CD4-positive, CD25-positive, alpha-beta regulatory T cell (primary cell): ENCODE measurements at regions not wholly inside any gene's neighbourhood (a gene's known extent, or its start where the extent isn't known, plus 50 kb on each side); places are given as distances from the start of the nearest gene placed in this dataset.

ENCODE experiments used
- ATAC-seq, 2 donors: fragments of 150-1000 bp; cut with Tn5 transposase; one replicate each; pipeline ENCODE4 v1.10.0; 2021; ENCODE audit warnings: low read depth in 2 of 2, moderate number of reproducible peaks in 2 of 2, moderate library complexity in 1 of 2
- DNase-seq, 3 donors: peaks; one replicate each; pipeline versions ENCODE4 v3.0.0 to v3.0.0-alpha.2; 2012 to 2022; ENCODE audit warnings: mixed read lengths in 1 of 3
- H3K27ac ChIP-seq: one replicate; pipeline ENCODE4 v1.7.0; 2013; ENCODE audit warnings: mild to moderate bottlenecking, low read length; ENCODE audit not compliant: insufficient read depth, poor library complexity, severe bottlenecking
- H3K27me3 ChIP-seq: one replicate; pipeline ENCODE4 v1.7.0; 2013; ENCODE audit warnings: low read length; ENCODE audit not compliant: control insufficient read depth, insufficient read depth
- H3K36me3 ChIP-seq: one replicate; pipeline ENCODE4 v1.7.0; 2013; ENCODE audit warnings: mild to moderate bottlenecking, low read length, moderate library complexity; ENCODE audit not compliant: control insufficient read depth, insufficient read depth
- H3K4me1 ChIP-seq: 2 replicates; pipeline ENCODE4 v1.7.0; 2013; ENCODE audit warnings: mild to moderate bottlenecking, low read length; ENCODE audit not compliant: insufficient read depth, control insufficient read depth, poor library complexity, severe bottlenecking
- H3K4me3 ChIP-seq: one replicate; pipeline ENCODE4 v1.7.0; 2013; ENCODE audit warnings: low read depth, mild to moderate bottlenecking, low read length, moderate library complexity
- H3K9me3 ChIP-seq, 2 experiments: 1 replicate in 1 of 2; 2 replicates in 1 of 2; pipeline ENCODE4 v1.7.0; 2013; ENCODE audit warnings: low read length in 2 of 2, mild to moderate bottlenecking in 1 of 2, moderate library complexity in 1 of 2; ENCODE audit not compliant: control insufficient read depth in 2 of 2
- H3K27ac Mint-ChIP-seq, 3 donors: one replicate each; pipeline ENCODE4 v1.8.0; 2020 to 2022; ENCODE audit warnings: mild to moderate bottlenecking in 3 of 3, mixed read lengths in 3 of 3, moderate library complexity in 2 of 3
- H3K27me3 Mint-ChIP-seq: one replicate; pipeline ENCODE4 v1.8.0; 2022; ENCODE audit warnings: mild to moderate bottlenecking, mixed read lengths
- H3K36me3 Mint-ChIP-seq: one replicate; pipeline ENCODE4 v1.8.0; 2020; ENCODE audit warnings: mixed read lengths
- H3K4me1 Mint-ChIP-seq, 4 donors: one replicate each; pipeline ENCODE4 v1.8.0; 2020 to 2022; ENCODE audit warnings: mixed read lengths in 4 of 4, mild to moderate bottlenecking in 1 of 4
- H3K4me3 Mint-ChIP-seq, 4 donors: one replicate each; pipeline ENCODE4 v1.8.0; 2020 to 2022; ENCODE audit warnings: mild to moderate bottlenecking in 4 of 4, mixed read lengths in 4 of 4, moderate library complexity in 3 of 4
- H3K9me3 Mint-ChIP-seq, 7 donors: one replicate each; pipeline ENCODE4 v1.8.0; 2020 to 2022; ENCODE audit warnings: mixed read lengths in 7 of 7, mild to moderate bottlenecking in 3 of 7, moderate library complexity in 2 of 7

DNA sequence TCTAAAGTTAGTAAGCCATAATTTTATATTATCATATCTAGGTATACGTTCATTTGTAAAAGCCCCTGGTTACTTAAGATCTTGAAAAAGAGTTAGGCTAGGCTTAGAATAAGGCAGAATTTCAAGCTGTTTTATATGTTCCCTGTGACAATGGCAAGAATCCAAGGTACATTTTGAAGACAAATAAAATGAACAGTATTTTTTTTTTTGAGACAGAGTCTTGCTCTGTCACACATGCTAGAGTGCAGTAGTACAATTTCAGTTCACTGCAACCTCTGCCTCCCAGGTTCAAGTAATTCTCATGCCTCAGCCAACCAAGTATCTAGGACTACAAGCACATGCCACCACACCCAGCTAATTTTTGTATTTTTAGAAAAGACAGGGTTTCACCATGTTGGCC is 139.2 kb downstream of the DUSP6 start:
- no peak overlapping the region for H3K27ac ChIP-seq
- H3K27me3 ChIP-seq = no peaks in the 10 kb centered on the region
- Mint-ChIP-seq H3K4me3 (no peak overlapping the region), H3K9me3 (no peaks in the 10 kb centered on the region), H3K36me3 (no peaks in the 10 kb centered on the region), H3K27ac (no peak overlapping the region), H3K4me1 (peaks cover 0 to 14% (median 10%) of the 10 kb centered on the region in 4 donors), H3K27me3 (peaks cover 10% of the 10 kb centered on the region)
- H3K36me3 ChIP-seq = no peaks in the 10 kb centered on the region
- DNase-seq (no peak), ATAC-seq (no peak)
- H3K9me3 ChIP-seq = no peaks in the 10 kb centered on the region
- H3K4me3 ChIP-seq = no peak overlapping the region
- H3K4me1 ChIP-seq = peaks cover 5% of the 10 kb centered on the region

DNA sequence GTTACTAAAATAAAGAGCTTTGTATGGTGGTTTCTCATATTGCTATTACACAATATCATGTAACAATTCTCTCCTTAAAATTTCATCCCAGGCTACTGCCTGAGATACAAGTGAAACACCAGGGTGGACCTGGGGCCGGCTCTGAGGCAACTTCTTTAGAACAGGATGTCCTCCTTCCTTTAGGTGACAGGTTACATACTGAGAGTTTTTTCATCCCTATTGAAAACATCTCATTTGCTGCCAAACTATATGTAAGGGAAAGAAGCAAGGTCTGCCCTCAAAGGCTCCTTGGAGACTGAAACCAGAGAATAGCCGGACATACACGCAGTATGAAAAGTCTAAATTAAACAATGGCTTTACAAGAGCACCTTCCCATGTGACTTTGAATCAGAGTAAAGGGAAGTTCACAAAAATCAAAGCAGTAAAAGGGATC is 139.9 kb downstream of the DUSP6 start:
- H3K9me3 ChIP-seq = no peaks in the 10 kb centered on the region
- Mint-ChIP-seq H3K36me3 (no peaks in the 10 kb centered on the region), H3K9me3 (no peaks in the 10 kb centered on the region), H3K4me3 (no peak overlapping the region), H3K27me3 (peaks cover 10% of the 10 kb centered on the region), H3K27ac (peak overlapping the region in 1 of 3 donors; percentile 37), H3K4me1 (peaks cover 0 to 14% (median 11%) of the 10 kb centered on the region in 4 donors)
- peaks cover 5% of the 10 kb centered on the region for H3K4me1 ChIP-seq
- ATAC-seq (peak in 1 of 2 donors; percentile 34), DNase-seq (peak in 1 of 3 donors; percentile 39)
- no peak overlapping the region for H3K4me3 ChIP-seq
- no peaks in the 10 kb centered on the region for H3K36me3 ChIP-seq
- H3K27ac ChIP-seq = no peak overlapping the region
- H3K27me3 ChIP-seq = no peaks in the 10 kb centered on the region

DNA sequence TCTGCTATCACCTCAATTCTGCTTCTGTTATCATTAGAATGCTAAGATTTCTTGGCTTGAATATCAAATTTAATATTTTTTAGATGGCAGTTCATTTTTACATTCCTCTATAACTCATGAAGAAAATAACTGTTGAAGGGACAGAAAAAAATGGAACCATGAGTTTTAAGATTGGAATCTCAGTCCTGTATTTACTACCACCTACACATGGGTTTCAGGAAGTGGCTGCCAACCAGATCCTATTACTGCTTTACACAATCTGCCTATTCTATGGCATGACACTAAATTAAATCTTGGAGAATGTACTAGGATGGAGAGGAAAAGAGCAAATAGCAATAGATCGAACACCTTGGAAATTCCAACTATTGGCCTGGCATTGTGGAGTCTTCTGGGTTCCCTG is 140.8 kb downstream of the DUSP6 start:
- Histone ChIP-seq H3K4me1 (peaks cover 5% of the 10 kb centered on the region), H3K9me3 (no peaks in the 10 kb centered on the region), H3K27ac (no peak overlapping the region), H3K4me3 (no peak overlapping the region), H3K36me3 (no peaks in the 10 kb centered on the region), H3K27me3 (no peaks in the 10 kb centered on the region)
- no peaks in the 10 kb centered on the region for H3K36me3 Mint-ChIP-seq
- H3K27me3 Mint-ChIP-seq = peaks cover 10% of the 10 kb centered on the region
- no peaks in the 10 kb centered on the region for H3K9me3 Mint-ChIP-seq
- H3K27ac Mint-ChIP-seq = no peak overlapping the region
- no peak for DNase-seq
- H3K4me3 Mint-ChIP-seq = no peak overlapping the region
- ATAC-seq = no peak
- H3K4me1 Mint-ChIP-seq = peaks cover 0 to 14% (median 12%) of the 10 kb centered on the region in 4 donors

DNA sequence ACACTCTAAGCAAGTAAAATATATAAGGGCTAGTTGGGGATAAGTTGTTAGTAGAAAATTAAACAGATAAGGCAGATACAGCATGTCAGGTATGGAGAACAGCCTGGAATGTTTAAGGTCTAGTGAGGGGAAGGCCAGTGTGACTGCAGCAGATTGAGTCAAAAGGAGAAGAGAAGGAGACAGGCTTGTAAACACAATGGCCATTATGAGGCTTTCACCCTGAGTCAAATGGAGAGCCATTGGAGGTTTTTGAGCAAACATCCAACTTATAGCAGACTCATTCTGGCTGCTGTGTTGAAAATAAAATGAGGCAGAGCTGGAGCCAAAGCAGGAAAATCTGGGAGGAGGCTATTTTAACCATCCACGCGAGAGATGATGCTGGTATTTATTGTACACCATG is 142.0 kb downstream of the DUSP6 start:
- DNase-seq (no peak), ATAC-seq (no peak)
- Mint-ChIP-seq H3K4me1 (peaks cover 0 to 15% (median 14%) of the 10 kb centered on the region in 4 donors), H3K9me3 (no peaks in the 10 kb centered on the region), H3K36me3 (no peaks in the 10 kb centered on the region), H3K27me3 (peaks cover 10% of the 10 kb centered on the region), H3K27ac (no peak overlapping the region), H3K4me3 (no peak overlapping the region)
- Histone ChIP-seq H3K4me1 (peaks cover 5% of the 10 kb centered on the region), H3K36me3 (no peaks in the 10 kb centered on the region), H3K27me3 (no peaks in the 10 kb centered on the region), H3K9me3 (no peaks in the 10 kb centered on the region), H3K4me3 (no peak overlapping the region), H3K27ac (no peak overlapping the region)

DNA sequence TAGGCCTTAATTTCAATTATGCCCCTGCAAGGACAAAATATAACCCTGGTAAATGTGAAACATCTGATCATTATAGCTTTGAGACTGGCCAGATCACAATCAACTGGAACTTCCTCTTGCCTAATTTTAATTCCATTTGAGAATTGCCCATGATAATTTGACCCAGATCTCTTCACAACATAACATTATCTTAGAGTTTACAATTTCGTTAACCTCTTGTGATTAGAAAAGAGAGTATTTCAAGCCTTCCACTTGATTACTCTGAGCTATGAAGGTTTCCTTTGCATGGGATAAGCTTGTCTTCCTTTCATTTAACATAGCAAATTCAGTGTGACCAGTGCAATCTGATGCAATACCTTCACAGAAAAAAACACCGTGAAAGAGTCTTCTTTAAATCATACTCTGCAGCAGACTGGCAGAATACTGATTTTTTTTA is 143.6 kb downstream of the DUSP6 start:
- Histone ChIP-seq H3K27me3 (no peaks in the 10 kb centered on the region), H3K27ac (no peak overlapping the region), H3K4me1 (peaks cover 5% of the 10 kb centered on the region), H3K36me3 (no peaks in the 10 kb centered on the region), H3K9me3 (no peaks in the 10 kb centered on the region), H3K4me3 (no peak overlapping the region)
- ATAC-seq (no peak), DNase-seq (no peak)
- peaks cover under 1% of the 10 kb centered on the region for H3K27me3 Mint-ChIP-seq
- H3K36me3 Mint-ChIP-seq = no peaks in the 10 kb centered on the region
- H3K27ac Mint-ChIP-seq = no peak overlapping the region
- no peaks in the 10 kb centered on the region for H3K9me3 Mint-ChIP-seq
- no peak overlapping the region for H3K4me3 Mint-ChIP-seq
- peaks cover 0 to 15% (median 14%) of the 10 kb centered on the region in 4 donors for H3K4me1 Mint-ChIP-seq

DNA sequence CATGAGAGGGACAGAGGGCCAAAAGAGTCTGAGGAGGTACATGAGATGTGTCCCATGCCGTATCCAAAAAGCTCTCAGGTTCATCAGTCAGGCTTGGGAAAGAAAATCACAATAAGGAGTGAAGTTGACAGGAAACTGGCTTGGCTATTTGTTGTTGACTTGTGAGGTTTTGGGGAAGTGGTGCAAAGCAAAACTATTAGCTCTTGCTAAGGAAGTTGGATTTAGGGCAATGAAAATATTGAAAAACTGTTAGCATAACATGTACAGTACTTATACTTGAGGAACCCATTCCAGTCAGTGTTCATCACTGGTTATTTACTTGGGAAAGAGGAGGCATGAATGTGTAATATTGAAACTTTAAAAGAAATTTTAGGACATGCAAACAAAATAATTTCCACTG is 145.9 kb downstream of the DUSP6 start:
- no peaks in the 10 kb centered on the region for H3K9me3 ChIP-seq
- H3K4me3 ChIP-seq = no peak overlapping the region
- H3K4me1 ChIP-seq = no peaks in the 10 kb centered on the region
- H3K27me3 ChIP-seq = no peaks in the 10 kb centered on the region
- no peaks in the 10 kb centered on the region for H3K36me3 Mint-ChIP-seq
- H3K36me3 ChIP-seq = no peaks in the 10 kb centered on the region
- H3K9me3 Mint-ChIP-seq = no peaks in the 10 kb centered on the region
- H3K27me3 Mint-ChIP-seq = peaks cover 9% of the 10 kb centered on the region
- peaks cover 0 to 8% (median 3%) of the 10 kb centered on the region in 4 donors for H3K4me1 Mint-ChIP-seq
- H3K27ac ChIP-seq = no peak overlapping the region
- no peak overlapping the region for H3K27ac Mint-ChIP-seq
- H3K4me3 Mint-ChIP-seq = no peak overlapping the region
- DNase-seq (no peak), ATAC-seq (no peak)

DNA sequence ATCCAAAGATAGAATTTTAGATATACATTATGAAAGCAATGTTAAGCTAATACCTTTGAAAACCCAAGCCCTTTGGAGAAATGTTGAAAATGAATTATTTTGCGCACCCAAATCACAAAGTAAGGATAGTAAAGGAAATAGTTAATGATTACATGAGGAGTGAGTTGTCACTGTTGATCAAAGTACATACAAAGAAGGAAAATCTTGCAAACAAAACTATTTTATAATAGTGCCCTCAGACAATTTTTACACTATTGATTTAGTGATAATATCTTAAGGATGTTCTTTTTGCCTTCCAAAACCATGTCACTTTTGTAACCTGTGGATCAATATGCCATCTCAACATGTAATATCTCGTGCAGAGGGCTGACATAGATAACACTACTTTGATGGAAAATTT is 146.8 kb downstream of the DUSP6 start:
- Mint-ChIP-seq H3K27ac (no peak overlapping the region), H3K27me3 (peaks cover 9% of the 10 kb centered on the region), H3K4me3 (no peak overlapping the region), H3K36me3 (no peaks in the 10 kb centered on the region), H3K9me3 (no peaks in the 10 kb centered on the region), H3K4me1 (peaks cover 0 to 8% (median 3%) of the 10 kb centered on the region in 4 donors)
- Histone ChIP-seq H3K4me3 (no peak overlapping the region), H3K9me3 (no peaks in the 10 kb centered on the region), H3K27ac (no peak overlapping the region), H3K36me3 (no peaks in the 10 kb centered on the region), H3K4me1 (no peaks in the 10 kb centered on the region), H3K27me3 (no peaks in the 10 kb centered on the region)
- DNase-seq (no peak), ATAC-seq (no peak)

DNA sequence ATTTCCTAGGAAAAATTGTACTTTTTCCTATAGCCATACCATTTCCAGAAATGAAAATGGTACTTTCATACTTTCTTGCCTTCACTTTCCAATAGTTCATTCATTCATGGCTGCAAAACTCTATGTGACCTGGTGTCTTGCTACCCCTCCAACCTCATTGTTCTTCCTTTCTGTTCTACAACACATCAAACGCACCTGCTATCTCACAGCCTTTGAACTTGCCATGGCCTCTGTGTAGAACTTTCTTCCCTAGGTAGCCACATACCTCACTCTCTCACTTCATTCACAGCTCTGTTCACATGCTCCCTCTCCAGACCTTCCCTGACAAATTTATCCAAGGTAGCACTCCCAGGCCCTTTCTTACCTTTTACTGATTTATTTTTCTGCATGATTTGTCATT is 149.2 kb downstream of the DUSP6 start:
- DNase-seq (no peak), ATAC-seq (no peak)
- Mint-ChIP-seq H3K9me3 (no peaks in the 10 kb centered on the region), H3K4me3 (no peak overlapping the region), H3K27me3 (peaks cover 14% of the 10 kb centered on the region), H3K4me1 (peaks cover 0 to 9% (median 4%) of the 10 kb centered on the region in 4 donors), H3K36me3 (no peaks in the 10 kb centered on the region), H3K27ac (no peak overlapping the region)
- Histone ChIP-seq H3K9me3 (no peaks in the 10 kb centered on the region), H3K4me1 (no peaks in the 10 kb centered on the region), H3K27me3 (no peaks in the 10 kb centered on the region), H3K4me3 (no peak overlapping the region), H3K36me3 (no peaks in the 10 kb centered on the region), H3K27ac (no peak overlapping the region)
